MM.1S (cell line): ENCODE measurements at regions not wholly inside any gene's neighbourhood (a gene's known extent, or its start where the extent isn't known, plus 50 kb on each side); places are given as distances from the start of the nearest gene placed in this dataset.

ENCODE experiments used
- EZH2phosphoT487 ChIP-seq: fragments of 300-600 bp; sonication (generic); IDR thresholded peaks from 2 replicates; pipeline ENCODE4 v1.6.1; 2018; ENCODE audit warnings: antibody characterized with exemption, low read length
- TF ChIP-seq, protein P1 (sequence below): fragments of 300-600 bp; sonication (generic); IDR thresholded peaks from 2 replicates; pipeline ENCODE4 v1.5.1; 2016; ENCODE audit warnings: antibody characterized with exemption, low read length, mixed read lengths

DNA sequence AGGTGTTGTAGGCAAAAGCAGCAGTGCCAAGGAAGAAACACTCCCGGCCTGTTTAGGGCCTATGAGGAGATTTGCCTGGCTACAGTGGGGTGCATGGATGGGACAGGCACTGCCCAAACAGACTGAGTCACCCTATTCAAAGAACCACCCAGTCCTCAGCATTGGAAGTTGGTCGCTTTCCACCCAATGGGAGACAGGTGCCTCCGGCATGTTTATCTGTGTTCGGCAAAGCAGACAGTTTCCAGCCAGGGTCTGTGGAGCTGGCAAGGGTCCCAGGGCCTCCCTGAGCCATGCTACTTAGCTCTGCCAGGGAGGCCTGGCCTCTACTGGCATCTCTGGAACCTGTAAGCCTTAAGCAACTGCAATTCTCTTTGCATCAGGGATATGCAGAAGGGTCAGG lies 165.1 kb upstream of the ATP6AP2 start:
- TF ChIP-seq, protein P1, sequence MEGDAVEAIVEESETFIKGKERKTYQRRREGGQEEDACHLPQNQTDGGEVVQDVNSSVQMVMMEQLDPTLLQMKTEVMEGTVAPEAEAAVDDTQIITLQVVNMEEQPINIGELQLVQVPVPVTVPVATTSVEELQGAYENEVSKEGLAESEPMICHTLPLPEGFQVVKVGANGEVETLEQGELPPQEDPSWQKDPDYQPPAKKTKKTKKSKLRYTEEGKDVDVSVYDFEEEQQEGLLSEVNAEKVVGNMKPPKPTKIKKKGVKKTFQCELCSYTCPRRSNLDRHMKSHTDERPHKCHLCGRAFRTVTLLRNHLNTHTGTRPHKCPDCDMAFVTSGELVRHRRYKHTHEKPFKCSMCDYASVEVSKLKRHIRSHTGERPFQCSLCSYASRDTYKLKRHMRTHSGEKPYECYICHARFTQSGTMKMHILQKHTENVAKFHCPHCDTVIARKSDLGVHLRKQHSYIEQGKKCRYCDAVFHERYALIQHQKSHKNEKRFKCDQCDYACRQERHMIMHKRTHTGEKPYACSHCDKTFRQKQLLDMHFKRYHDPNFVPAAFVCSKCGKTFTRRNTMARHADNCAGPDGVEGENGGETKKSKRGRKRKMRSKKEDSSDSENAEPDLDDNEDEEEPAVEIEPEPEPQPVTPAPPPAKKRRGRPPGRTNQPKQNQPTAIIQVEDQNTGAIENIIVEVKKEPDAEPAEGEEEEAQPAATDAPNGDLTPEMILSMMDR = no peak
- no peak for TF ChIP-seq EZH2phosphoT487
